ENCODE measurements at regions not wholly inside any gene's neighbourhood (a gene's known extent, or its start where the extent isn't known, plus 50 kb on each side); places are given as distances from the start of the nearest gene placed in this dataset.

DNA sequence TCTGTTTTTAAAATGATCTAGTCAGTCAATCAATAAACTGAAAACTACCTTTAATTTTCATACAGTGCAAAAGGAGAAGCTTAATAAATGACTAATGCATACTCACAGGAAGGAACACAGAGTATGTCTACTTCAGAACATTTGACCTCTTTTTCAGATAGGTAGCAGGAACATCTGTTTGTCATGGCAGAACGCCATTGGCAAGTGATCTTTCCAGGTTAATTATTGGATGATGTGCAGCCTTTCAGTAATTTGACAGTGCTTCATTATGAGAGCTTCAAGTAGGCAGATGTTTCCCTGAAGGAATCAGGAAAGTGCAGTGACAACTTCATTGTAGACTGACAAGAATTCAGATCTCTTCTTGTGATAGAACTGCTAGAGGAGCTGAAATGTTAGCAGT is 325.0 kb downstream of the OTOL1 start:
- Histone ChIP-seq H3K79me1 (ENCODE audit: low read length) (no peaks in the 10 kb centered on the region), H3K36me3 (ENCODE audit: control insufficient read depth, insufficient read depth, low read length) (no peaks in the 10 kb centered on the region), H2BK120ac (ENCODE audit: low read depth, low read length) (no peak overlapping the region), H4K5ac (ENCODE audit: low read length) (no peak overlapping the region), H3K4ac (ENCODE audit: low read depth, low read length) (no peak overlapping the region), H3K23ac (ENCODE audit: low read length) (no peak overlapping the region), H3K79me2 (ENCODE audit: control insufficient read depth, insufficient read depth, low read length) (no peaks in the 10 kb centered on the region), H3K4me3 (ENCODE audit: low read length) (no peak overlapping the region), H3K9ac (ENCODE audit: low read length) (no peak overlapping the region), H3K18ac (ENCODE audit: low read length) (no peak overlapping the region), H3K56ac (ENCODE audit: low read length) (no peak overlapping the region), H2BK5ac (ENCODE audit: low read length) (no peak overlapping the region), H2AK5ac (ENCODE audit: low read length) (no peak overlapping the region), H3K4me2 (ENCODE audit: low read length) (no peak overlapping the region), H3K4me1 (ENCODE audit: control insufficient read depth, low read depth, low read length) (no peaks in the 10 kb centered on the region), H3K27ac (ENCODE audit: low read depth, low read length) (no peak overlapping the region), H3K27me3 (ENCODE audit: insufficient read depth, low read length, poor library complexity) (no peaks in the 10 kb centered on the region), H4K8ac (ENCODE audit: low read depth, low read length) (no peak overlapping the region), H2BK15ac (replicated peaks; ENCODE audit: low read depth) (no peak overlapping the region)
- WGBS (ENCODE audit: extremely low coverage, insufficient coverage, low lambda C conversion rate): no CpG with 5 or more reads among the region's 1 CpG
- no peak for DNase-seq

DNA sequence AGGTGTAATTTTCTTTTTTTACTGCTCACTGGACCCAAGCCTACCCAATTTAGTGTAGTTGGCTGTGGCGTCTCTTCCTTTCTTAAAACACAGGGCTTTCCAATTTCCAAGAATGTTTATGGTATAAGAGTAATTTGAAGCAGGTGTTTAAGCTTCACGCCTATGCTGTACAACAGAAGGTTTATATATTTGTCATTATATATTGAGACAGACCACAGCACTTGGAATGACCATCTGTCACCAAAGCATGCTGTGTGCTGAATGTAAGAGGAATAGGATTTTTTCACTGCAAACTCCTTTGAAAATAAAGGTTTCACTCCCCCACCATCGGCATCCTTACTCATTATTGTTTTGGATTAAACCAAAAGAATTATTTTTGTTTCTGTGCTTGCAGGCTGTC is 325.7 kb downstream of the OTOL1 start:
- Histone ChIP-seq H4K5ac (ENCODE audit: low read length) (no peak overlapping the region), H3K56ac (ENCODE audit: low read length) (no peak overlapping the region)

GRCh38 chr3:161823910-161824309 is 327.3 kb downstream of the OTOL1 start:
- no peaks in the 10 kb centered on the region for H3K36me3 ChIP-seq (ENCODE audit: control insufficient read depth, insufficient read depth, low read length)
- no peak overlapping the region for H3K27ac ChIP-seq (ENCODE audit: low read depth, low read length)
- no peak overlapping the region for H3K56ac ChIP-seq (ENCODE audit: low read length)
- no peak overlapping the region for H2AK5ac ChIP-seq (ENCODE audit: low read length)
- H3K4me2 ChIP-seq (ENCODE audit: low read length): no peak overlapping the region
- no peaks in the 10 kb centered on the region for H3K79me1 ChIP-seq (ENCODE audit: low read length)
- no peak overlapping the region for H3K23ac ChIP-seq (ENCODE audit: low read length)
- no peak for DNase-seq
- no peak overlapping the region for H3K9ac ChIP-seq (ENCODE audit: low read length)
- H2BK5ac ChIP-seq (ENCODE audit: low read length): no peak overlapping the region
- WGBS (ENCODE audit: extremely low coverage, insufficient coverage, low lambda C conversion rate): no CpG with 5 or more reads among the region's 3 CpGs
- H3K79me2 ChIP-seq (ENCODE audit: control insufficient read depth, insufficient read depth, low read length): no peaks in the 10 kb centered on the region
- H3K4me1 ChIP-seq (ENCODE audit: control insufficient read depth, low read depth, low read length): no peaks in the 10 kb centered on the region
- no peaks in the 10 kb centered on the region for H3K27me3 ChIP-seq (ENCODE audit: insufficient read depth, low read length, poor library complexity)
- no peak overlapping the region for H4K5ac ChIP-seq (ENCODE audit: low read length)
- H3K4ac ChIP-seq (ENCODE audit: low read depth, low read length): no peak overlapping the region
- no peak overlapping the region for H2BK15ac ChIP-seq (replicated peaks; ENCODE audit: low read depth)
- H3K18ac ChIP-seq (ENCODE audit: low read length): no peak overlapping the region
- no peak overlapping the region for H2BK120ac ChIP-seq (ENCODE audit: low read depth, low read length)
- H4K8ac ChIP-seq (ENCODE audit: low read depth, low read length): no peak overlapping the region
- no peak overlapping the region for H3K4me3 ChIP-seq (ENCODE audit: low read length)

More for the DNA sequence above, 325.7 kb downstream of the OTOL1 start:
- Histone ChIP-seq H3K36me3 (ENCODE audit: control insufficient read depth, insufficient read depth, low read length) (no peaks in the 10 kb centered on the region), H3K18ac (ENCODE audit: low read length) (no peak overlapping the region), H3K4me3 (ENCODE audit: low read length) (no peak overlapping the region), H3K4me1 (ENCODE audit: control insufficient read depth, low read depth, low read length) (no peaks in the 10 kb centered on the region), H2BK15ac (replicated peaks; ENCODE audit: low read depth) (no peak overlapping the region), H3K79me1 (ENCODE audit: low read length) (no peaks in the 10 kb centered on the region), H3K23ac (ENCODE audit: low read length) (no peak overlapping the region), H3K79me2 (ENCODE audit: control insufficient read depth, insufficient read depth, low read length) (no peaks in the 10 kb centered on the region), H3K27ac (ENCODE audit: low read depth, low read length) (no peak overlapping the region), H2BK120ac (ENCODE audit: low read depth, low read length) (no peak overlapping the region), H2AK5ac (ENCODE audit: low read length) (no peak overlapping the region), H3K4me2 (ENCODE audit: low read length) (no peak overlapping the region), H2BK5ac (ENCODE audit: low read length) (no peak overlapping the region), H3K27me3 (ENCODE audit: insufficient read depth, low read length, poor library complexity) (no peaks in the 10 kb centered on the region), H3K4ac (ENCODE audit: low read depth, low read length) (no peak overlapping the region), H4K8ac (ENCODE audit: low read depth, low read length) (no peak overlapping the region), H3K9ac (ENCODE audit: low read length) (no peak overlapping the region)
- DNase-seq: no peak
- no CpG with 5 or more reads among the region's 3 CpGs for WGBS (ENCODE audit: extremely low coverage, insufficient coverage, low lambda C conversion rate)

GRCh38 chr3:161838021-161838420 is 341.4 kb downstream of the OTOL1 start:
- Histone ChIP-seq H2BK5ac (ENCODE audit: low read length) (no peak overlapping the region), H2BK15ac (replicated peaks; ENCODE audit: low read depth) (no peak overlapping the region), H3K4me1 (ENCODE audit: control insufficient read depth, low read depth, low read length) (no peaks in the 10 kb centered on the region), H3K36me3 (ENCODE audit: control insufficient read depth, insufficient read depth, low read length) (no peaks in the 10 kb centered on the region), H2BK120ac (ENCODE audit: low read depth, low read length) (no peak overlapping the region), H3K4me2 (ENCODE audit: low read length) (no peak overlapping the region), H3K4ac (ENCODE audit: low read depth, low read length) (no peak overlapping the region), H3K27me3 (ENCODE audit: insufficient read depth, low read length, poor library complexity) (no peaks in the 10 kb centered on the region), H3K4me3 (ENCODE audit: low read length) (no peak overlapping the region), H2AK5ac (ENCODE audit: low read length) (no peak overlapping the region), H3K23ac (ENCODE audit: low read length) (no peak overlapping the region), H3K18ac (ENCODE audit: low read length) (no peak overlapping the region), H4K5ac (ENCODE audit: low read length) (no peak overlapping the region), H3K9ac (ENCODE audit: low read length) (no peak overlapping the region), H3K79me1 (ENCODE audit: low read length) (no peaks in the 10 kb centered on the region), H3K56ac (ENCODE audit: low read length) (no peak overlapping the region), H3K27ac (ENCODE audit: low read depth, low read length) (no peak overlapping the region), H3K79me2 (ENCODE audit: control insufficient read depth, insufficient read depth, low read length) (no peaks in the 10 kb centered on the region), H4K8ac (ENCODE audit: low read depth, low read length) (no peak overlapping the region)
- DNase-seq: no peak
- no CpG with 5 or more reads among the region's 3 CpGs for WGBS (ENCODE audit: extremely low coverage, insufficient coverage, low lambda C conversion rate)

- H3K27me3 ChIP-seq (ENCODE audit: insufficient read depth, low read length, poor library complexity): no peaks in the 10 kb centered on the region
- H2BK120ac ChIP-seq (ENCODE audit: low read depth, low read length): no peak overlapping the region
- no peak overlapping the region for H2BK5ac ChIP-seq (ENCODE audit: low read length)
- no peaks in the 10 kb centered on the region for H3K79me2 ChIP-seq (ENCODE audit: control insufficient read depth, insufficient read depth, low read length)
- no peak overlapping the region for H4K8ac ChIP-seq (ENCODE audit: low read depth, low read length)
- no peak overlapping the region for H3K4ac ChIP-seq (ENCODE audit: low read depth, low read length)
- no peak overlapping the region for H3K18ac ChIP-seq (ENCODE audit: low read length)
- no peak for DNase-seq
- no peak overlapping the region for H3K4me2 ChIP-seq (ENCODE audit: low read length)
- H3K27ac ChIP-seq (ENCODE audit: low read depth, low read length): no peak overlapping the region
- H3K4me3 ChIP-seq (ENCODE audit: low read length): no peak overlapping the region
- no peaks in the 10 kb centered on the region for H3K36me3 ChIP-seq (ENCODE audit: control insufficient read depth, insufficient read depth, low read length)
- no peak overlapping the region for H3K23ac ChIP-seq (ENCODE audit: low read length)
- H3K79me1 ChIP-seq (ENCODE audit: low read length): no peaks in the 10 kb centered on the region
- no CpG with 5 or more reads among the region's 1 CpG for WGBS (ENCODE audit: extremely low coverage, insufficient coverage, low lambda C conversion rate)
- H2AK5ac ChIP-seq (ENCODE audit: low read length): no peak overlapping the region
- no peak overlapping the region for H3K56ac ChIP-seq (ENCODE audit: low read length)
- no peak overlapping the region for H4K5ac ChIP-seq (ENCODE audit: low read length)
- no peak overlapping the region for H3K9ac ChIP-seq (ENCODE audit: low read length)
- no peaks in the 10 kb centered on the region for H3K4me1 ChIP-seq (ENCODE audit: control insufficient read depth, low read depth, low read length)
- no peak overlapping the region for H2BK15ac ChIP-seq (replicated peaks; ENCODE audit: low read depth)
Observed at GRCh38 chr3:161848376-161848775, 351.8 kb downstream of the OTOL1 start.

DNA sequence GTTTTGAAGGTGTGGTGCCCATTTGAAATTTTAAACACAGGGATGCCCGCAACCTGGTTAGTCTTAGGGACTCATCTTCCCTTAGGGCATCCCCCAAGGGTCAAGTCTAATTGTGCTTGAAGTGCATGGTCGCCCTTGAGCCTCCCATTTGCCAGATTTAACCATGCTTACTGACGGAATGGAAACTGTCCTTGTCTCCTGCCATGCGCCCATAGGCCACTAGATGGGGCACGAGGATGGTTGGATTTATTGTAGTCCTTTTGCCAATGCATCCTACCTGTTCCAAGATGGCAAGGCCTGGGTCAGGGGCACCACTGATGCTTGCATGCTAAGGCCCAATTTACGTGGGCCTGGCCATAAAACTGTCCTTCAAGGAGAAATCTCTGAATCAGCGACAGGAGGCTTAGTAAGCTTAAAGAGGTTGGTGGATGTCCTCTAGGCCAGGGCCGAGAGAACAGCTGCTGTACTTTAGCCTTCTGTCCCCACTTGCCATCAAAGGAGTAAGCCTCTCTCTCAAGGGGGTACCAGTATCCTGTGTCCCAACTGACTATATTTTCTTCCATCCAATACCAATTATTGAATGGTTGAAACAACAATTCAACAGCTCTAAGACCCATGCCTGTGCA is 355.4 kb downstream of the OTOL1 start:
- Histone ChIP-seq H3K18ac (ENCODE audit: low read length) (no peak overlapping the region), H3K9ac (ENCODE audit: low read length) (no peak overlapping the region), H3K23ac (ENCODE audit: low read length) (no peak overlapping the region), H3K4me2 (ENCODE audit: low read length) (no peak overlapping the region), H4K8ac (ENCODE audit: low read depth, low read length) (no peak overlapping the region), H2BK120ac (ENCODE audit: low read depth, low read length) (no peak overlapping the region), H3K79me1 (ENCODE audit: low read length) (no peaks in the 10 kb centered on the region), H2AK5ac (ENCODE audit: low read length) (no peak overlapping the region), H3K79me2 (ENCODE audit: control insufficient read depth, insufficient read depth, low read length) (no peaks in the 10 kb centered on the region), H3K56ac (ENCODE audit: low read length) (no peak overlapping the region), H3K36me3 (ENCODE audit: control insufficient read depth, insufficient read depth, low read length) (no peaks in the 10 kb centered on the region), H3K4me1 (ENCODE audit: control insufficient read depth, low read depth, low read length) (no peaks in the 10 kb centered on the region), H3K4ac (ENCODE audit: low read depth, low read length) (no peak overlapping the region), H3K27me3 (ENCODE audit: insufficient read depth, low read length, poor library complexity) (no peaks in the 10 kb centered on the region), H2BK15ac (replicated peaks; ENCODE audit: low read depth) (no peak overlapping the region), H3K4me3 (ENCODE audit: low read length) (no peak overlapping the region), H2BK5ac (ENCODE audit: low read length) (no peak overlapping the region), H3K27ac (ENCODE audit: low read depth, low read length) (no peak overlapping the region), H4K5ac (ENCODE audit: low read length) (no peak overlapping the region)
- WGBS (ENCODE audit: extremely low coverage, insufficient coverage, low lambda C conversion rate): no CpG with 5 or more reads among the region's 8 CpGs
- DNase-seq: peak; percentile 65
